ENCODE measurements at regions not wholly inside any gene's neighbourhood (a gene's known extent, or its start where the extent isn't known, plus 50 kb on each side); places are given as distances from the start of the nearest gene placed in this dataset.

- no peak overlapping the region for H2BK15ac ChIP-seq (ENCODE audit: low read depth, low read length)
- H4K5ac ChIP-seq (ENCODE audit: low read depth, low read length), result no peak overlapping the region
- no peak overlapping the region for H3K9ac ChIP-seq (ENCODE audit: low read depth, low read length)
- no peaks in the 10 kb centered on the region for H3K9me3 ChIP-seq (ENCODE audit: control insufficient read depth, insufficient read depth, low read length)
- H3K79me1 ChIP-seq (ENCODE audit: low read depth in 1 of 2, low read length in 2 of 2), result no peaks in the 10 kb centered on the region
- peaks cover 4% of the 10 kb centered on the region for H3K27me3 ChIP-seq (ENCODE audit: control insufficient read depth, insufficient read depth, low read length)
- no peak overlapping the region for H3K23ac ChIP-seq (ENCODE audit: low read depth, low read length)
- H2BK5ac ChIP-seq (ENCODE audit: low read depth, low read length, poor library complexity, severe bottlenecking), result no peak overlapping the region
- H2BK120ac ChIP-seq (ENCODE audit: low read depth, low read length), result no peak overlapping the region
- no peak overlapping the region for H4K91ac ChIP-seq (ENCODE audit: insufficient read depth, low read depth, low read length)
- no TSS peak for BruUV-seq (replicated peaks)
- DNase-seq (no peak), ATAC-seq (ENCODE audit: low read depth) (no peak)
- dilution Hi-C loops (cut with HindIII; ENCODE audit: low sequenced_read_pairs, unreplicated experiment), result no loop called here
- CTCF ChIA-PET, result no interaction called here
- WGBS, 2 experiments (ENCODE audit: extremely low coverage in 2 of 2, insufficient read length in 1 of 2), result no CpG with 5 or more reads among the region's 6 CpGs
- TF ChIP-seq USF2 (IDR thresholded peaks at IDR 0.05; ENCODE audit: low read depth, low read length) (no peak), CTCF (conservative IDR thresholded peaks at IDR 0.05; ENCODE audit: low read depth, low read length) (no peak), RFX5 (IDR thresholded peaks at IDR 0.05; ENCODE audit: low read depth, low read length) (no peak), CHD1 (IDR thresholded peaks at IDR 0.05; ENCODE audit: low read depth, low read length) (no peak), CEBPB (IDR thresholded peaks at IDR 0.05; ENCODE audit: low read depth, low read length) (no peak), POLR2A (IDR thresholded peaks at IDR 0.05; ENCODE audit: low read depth, low read length) (no peak), MXI1 (IDR thresholded peaks at IDR 0.05; ENCODE audit: borderline replicate concordance, low read depth, low read length) (no peak), NFE2L2 (IDR thresholded peaks at IDR 0.05; ENCODE audit: low read depth, low read length) (no peak), SMC3 (IDR thresholded peaks at IDR 0.05; ENCODE audit: low read depth, low read length) (no peak), FOS (IDR thresholded peaks at IDR 0.05; ENCODE audit: low read depth, low read length) (no peak), BHLHE40 (IDR thresholded peaks at IDR 0.05; ENCODE audit: low read depth, low read length) (no peak), RAD21 (IDR thresholded peaks at IDR 0.05; ENCODE audit: low read length) (no peak), RCOR1 (IDR thresholded peaks at IDR 0.05; ENCODE audit: insufficient replicate concordance, low read length) (no peak), MAZ (IDR thresholded peaks at IDR 0.05; ENCODE audit: borderline replicate concordance, low read depth, low read length) (no peak), MAFK (IDR thresholded peaks at IDR 0.05; ENCODE audit: low read depth, low read length) (no peak), ELK1 (IDR thresholded peaks at IDR 0.05; ENCODE audit: borderline replicate concordance, low read depth, low read length) (no peak)
- H3K4me1 ChIP-seq (ENCODE audit: control insufficient read depth, insufficient read depth, low read length), result no peaks in the 10 kb centered on the region
- POLR2A ChIA-PET (ENCODE audit: unreplicated experiment), result no interaction called here
- H2AK5ac ChIP-seq (ENCODE audit: low read depth, low read length), result no peak overlapping the region
- no peaks in the 10 kb centered on the region for H3K36me3 ChIP-seq (ENCODE audit: control insufficient read depth, insufficient read depth, low read length)
- no peaks in the 10 kb centered on the region for H4K20me1 ChIP-seq (ENCODE audit: insufficient read depth, low read length)
- in situ Hi-C loops (cut with MboI; ENCODE audit: low sequenced_read_pairs), result no loop called here
- H3K4me2 ChIP-seq (ENCODE audit: low read depth, low read length), result no peak overlapping the region
- H3K4ac ChIP-seq (ENCODE audit: low read depth, low read length), result no peak overlapping the region
- no peak overlapping the region for H2AFZ ChIP-seq (replicated peaks; ENCODE audit: low read length, poor library complexity)
- H3K9me1 ChIP-seq (ENCODE audit: insufficient read depth, low read length), result no peaks in the 10 kb centered on the region
- H4K8ac ChIP-seq (ENCODE audit: low read depth in 2 of 2, low read length in 2 of 2), result no peak overlapping the region
- H2BK20ac ChIP-seq (ENCODE audit: low read depth, low read length), result no peak overlapping the region
- no peak overlapping the region for H3K4me3 ChIP-seq (ENCODE audit: insufficient read depth, low read depth, low read length)
- H2AK9ac ChIP-seq (replicated peaks; ENCODE audit: low read depth, low read length, poor library complexity), result no peak overlapping the region
- H3K27ac ChIP-seq (ENCODE audit: insufficient read depth, low read length), result no peak overlapping the region
- intact Hi-C loops (cut with micrococcal nuclease), result no loop called here
- no peak overlapping the region for H3K18ac ChIP-seq (ENCODE audit: low read depth, low read length)
- no peak overlapping the region for H3K14ac ChIP-seq (replicated peaks; ENCODE audit: low read depth, low read length)
- H3K56ac ChIP-seq (ENCODE audit: extremely low read depth, insufficient read depth, low read length), result no peak overlapping the region
Measured at GRCh38 chr3:72081471-72082185, 296.7 kb upstream of the PROK2 start.

All from IMR-90 (cell line).